NCI-H526 (cell line): ENCODE measurements at regions not wholly inside any gene's neighbourhood (a gene's known extent, or its start where the extent isn't known, plus 50 kb on each side); places are given as distances from the start of the nearest gene placed in this dataset.

ENCODE experiments used
- DNase-seq, 2 experiments: peaks; one replicate each; lab custom pipeline; 2025; lab: John Stamatoyannopoulos, UW

- DNase-seq = no peak
These were observed 60.7 kb upstream of the NFKB1 start for GRCh38 chr4:102440498-102440897.

GRCh38 chr4:102441978-102442911 is 58.9 kb upstream of the NFKB1 start:
- DNase-seq = no peak

- DNase-seq = no peak
These were observed 56.4 kb upstream of the NFKB1 start for GRCh38 chr4:102444752-102445151.

GRCh38 chr4:102445213-102445612 is 55.9 kb upstream of the NFKB1 start:
- DNase-seq = no peak

GRCh38 chr4:102447413-102447812 is 53.7 kb upstream of the NFKB1 start:
- no peak for DNase-seq

GRCh38 chr4:102449751-102450352 is 51.3 kb upstream of the NFKB1 start:
- DNase-seq = peak; percentile 27 to 64

GRCh38 chr4:102451266-102451665 is 49.9 kb upstream of the NFKB1 start:
- DNase-seq = no peak
